ENCODE measurements at regions not wholly inside any gene's neighbourhood (a gene's known extent, or its start where the extent isn't known, plus 50 kb on each side); places are given as distances from the start of the nearest gene placed in this dataset.

GRCh38 chr5:98360548-98360947, 412.9 kb upstream of the RGMB start:
- H3K79me1 ChIP-seq (ENCODE audit: low read depth in 1 of 2, low read length in 2 of 2) = no peaks in the 10 kb centered on the region
- no peaks in the 10 kb centered on the region for H4K20me1 ChIP-seq (ENCODE audit: insufficient read depth, low read length)
- DNase-seq (no peak), ATAC-seq (ENCODE audit: low read depth) (no peak)
- H3K56ac ChIP-seq (ENCODE audit: extremely low read depth, insufficient read depth, low read length) = no peak overlapping the region
- no peak overlapping the region for H3K9ac ChIP-seq (ENCODE audit: low read depth, low read length)
- H3K4ac ChIP-seq (ENCODE audit: low read depth, low read length) = no peak overlapping the region
- no peak overlapping the region for H2AFZ ChIP-seq (replicated peaks; ENCODE audit: low read length, poor library complexity)
- ChIA-PET POLR2A (ENCODE audit: unreplicated experiment) (no interaction called here), CTCF (no interaction called here)
- BruUV-seq (replicated peaks) = no TSS peak
- TF ChIP-seq SMC3 (IDR thresholded peaks at IDR 0.05; ENCODE audit: low read depth, low read length) = no peak
- TF ChIP-seq RCOR1 (IDR thresholded peaks at IDR 0.05; ENCODE audit: insufficient replicate concordance, low read length) = no peak
- TF ChIP-seq MAZ (IDR thresholded peaks at IDR 0.05; ENCODE audit: borderline replicate concordance, low read depth, low read length) = no peak
- TF ChIP-seq NFE2L2 (IDR thresholded peaks at IDR 0.05; ENCODE audit: low read depth, low read length) = no peak
- no peak overlapping the region for H3K27ac ChIP-seq (ENCODE audit: insufficient read depth, low read length)
- H2BK15ac ChIP-seq (ENCODE audit: low read depth, low read length) = no peak overlapping the region
- no peak overlapping the region for H2AK9ac ChIP-seq (replicated peaks; ENCODE audit: low read depth, low read length, poor library complexity)
- no peak overlapping the region for H2BK5ac ChIP-seq (ENCODE audit: low read depth, low read length, poor library complexity, severe bottlenecking)
- H2BK120ac ChIP-seq (ENCODE audit: low read depth, low read length) = no peak overlapping the region
- no peak overlapping the region for H3K18ac ChIP-seq (ENCODE audit: low read depth, low read length)
- no peak overlapping the region for H3K4me3 ChIP-seq (ENCODE audit: insufficient read depth, low read depth, low read length)
- intact Hi-C loops (cut with micrococcal nuclease) = no loop called here
- no peaks in the 10 kb centered on the region; the same call in 1 of the 2 replicates for H3K9me3 ChIP-seq (ENCODE audit: control insufficient read depth, insufficient read depth, low read length)
- no peaks in the 10 kb centered on the region for H3K36me3 ChIP-seq (ENCODE audit: control insufficient read depth, insufficient read depth, low read length)
- H3K4me2 ChIP-seq (ENCODE audit: low read depth, low read length) = no peak overlapping the region
- H2AK5ac ChIP-seq (ENCODE audit: low read depth, low read length) = no peak overlapping the region
- no peaks in the 10 kb centered on the region for H3K9me1 ChIP-seq (ENCODE audit: insufficient read depth, low read length)
- no peaks in the 10 kb centered on the region for H3K4me1 ChIP-seq (ENCODE audit: control insufficient read depth, insufficient read depth, low read length)
- no peak overlapping the region for H2BK20ac ChIP-seq (ENCODE audit: low read depth, low read length)
- no peak overlapping the region for H4K91ac ChIP-seq (ENCODE audit: insufficient read depth, low read depth, low read length)
- in situ Hi-C loops (cut with MboI; ENCODE audit: low sequenced_read_pairs) = no loop called here
- H3K23ac ChIP-seq (ENCODE audit: low read depth, low read length) = no peak overlapping the region
- H4K8ac ChIP-seq (ENCODE audit: low read depth in 2 of 2, low read length in 2 of 2) = no peak overlapping the region
- H4K5ac ChIP-seq (ENCODE audit: low read depth, low read length) = no peak overlapping the region
- dilution Hi-C loops (cut with HindIII; ENCODE audit: low sequenced_read_pairs, unreplicated experiment) = no loop called here
- 96% methylated on average over 4 of the region's 4 CpGs; no CpG with 5 or more reads in 1 of the 2 experiments for WGBS, 2 experiments (ENCODE audit: extremely low coverage in 2 of 2, insufficient read length in 1 of 2)
- no peaks in the 10 kb centered on the region for H3K27me3 ChIP-seq (ENCODE audit: control insufficient read depth, insufficient read depth, low read length)
- H3K14ac ChIP-seq (replicated peaks; ENCODE audit: low read depth, low read length) = no peak overlapping the region
